Activated CD8-positive, alpha-beta memory T cell treated with anti-CD3 and anti-CD28 coated beads for 1 hour (primary cell): ENCODE measurements at regions not wholly inside any gene's neighbourhood (a gene's known extent, or its start where the extent isn't known, plus 50 kb on each side); places are given as distances from the start of the nearest gene placed in this dataset.

Source experiments
- DNase-seq, 2 donors: peaks; one replicate each; pipeline ENCODE4 v3.0.0-alpha.2; 2020; ENCODE audit warnings: low read depth in 1 of 2; ENCODE audit errors: extremely low read depth in 1 of 2

DNA sequence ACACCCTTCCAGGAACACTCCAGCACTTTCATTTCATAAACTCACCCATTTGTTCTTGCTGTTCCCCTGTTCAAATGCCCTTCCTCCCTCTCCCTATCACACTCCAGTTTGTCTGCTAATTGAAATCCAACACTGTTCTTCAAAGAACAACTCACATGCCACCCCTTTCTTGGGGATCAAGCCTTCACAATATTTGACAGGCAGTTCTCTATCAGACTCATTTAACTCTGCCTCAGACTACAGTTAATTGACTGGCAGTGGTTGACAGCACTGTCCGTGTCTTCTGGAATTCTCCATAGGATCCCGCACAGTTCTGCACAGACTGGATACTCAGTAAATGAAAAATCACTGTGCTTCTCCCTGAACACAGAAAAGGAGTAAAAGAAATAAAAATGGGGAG is 87.8 kb downstream of the PMP22 start:
- DNase-seq = no peak

DNA sequence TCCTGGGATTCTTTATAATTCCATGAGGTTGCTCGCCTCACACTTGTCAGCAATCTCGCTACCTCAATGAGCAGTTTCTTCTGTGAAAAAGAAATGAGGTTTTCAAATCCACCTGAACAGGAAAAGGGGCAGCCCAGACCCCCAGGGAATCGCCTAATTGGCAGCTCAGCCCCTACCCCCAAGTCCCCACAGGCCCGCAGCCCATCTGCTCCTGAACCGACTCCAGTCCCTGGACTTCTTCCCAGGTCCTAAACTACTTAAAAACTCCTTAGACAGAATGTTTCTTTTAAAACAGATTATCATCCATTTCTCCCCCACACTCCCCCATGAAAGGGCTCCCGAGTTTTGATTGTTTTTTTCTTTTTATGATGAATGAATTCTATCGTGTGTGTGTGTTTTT is 89.8 kb downstream of the PMP22 start:
- DNase-seq = no peak

DNA sequence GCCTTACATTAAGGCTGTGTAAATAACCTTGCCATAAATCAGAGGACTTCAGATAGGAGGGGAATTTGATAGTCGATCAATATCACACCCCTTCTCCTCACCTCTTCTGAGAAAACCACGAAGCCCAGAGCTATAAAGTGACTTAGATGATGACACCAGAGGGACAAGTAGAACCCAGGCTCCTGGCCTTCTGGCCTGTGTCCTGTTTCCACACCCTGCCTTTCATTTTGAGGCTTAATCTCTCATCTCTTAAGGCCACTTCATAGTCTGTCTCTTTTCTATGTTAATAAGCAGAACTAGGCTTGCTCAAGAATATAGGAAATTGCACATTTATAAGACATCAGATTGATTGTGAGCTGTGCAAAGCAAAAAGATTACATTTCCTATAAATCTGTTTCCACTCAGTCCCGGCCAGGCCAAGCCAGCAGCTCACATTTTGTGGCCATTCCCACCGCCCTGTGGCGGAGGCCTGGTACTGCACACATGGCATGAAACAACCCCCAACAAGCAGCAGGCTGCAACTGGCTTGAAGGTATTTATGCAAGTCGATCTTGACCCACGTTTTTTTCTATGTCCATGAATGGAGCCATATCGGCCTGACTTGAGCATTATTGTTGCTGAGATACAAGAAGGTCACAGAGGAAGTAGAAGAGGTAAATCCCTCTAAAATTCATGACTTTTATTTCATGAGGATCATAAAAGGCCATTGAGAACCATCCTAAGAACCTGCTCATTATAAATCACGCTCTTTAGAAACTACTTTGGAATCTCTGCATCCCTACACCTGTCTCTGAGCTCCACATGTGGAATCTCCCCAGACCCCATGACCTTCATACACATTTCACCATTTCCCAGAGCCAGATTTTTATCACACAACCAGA is 93.7 kb downstream of the PMP22 start:
- DNase-seq = peak in 1 of 2 donors; percentile 2

DNA sequence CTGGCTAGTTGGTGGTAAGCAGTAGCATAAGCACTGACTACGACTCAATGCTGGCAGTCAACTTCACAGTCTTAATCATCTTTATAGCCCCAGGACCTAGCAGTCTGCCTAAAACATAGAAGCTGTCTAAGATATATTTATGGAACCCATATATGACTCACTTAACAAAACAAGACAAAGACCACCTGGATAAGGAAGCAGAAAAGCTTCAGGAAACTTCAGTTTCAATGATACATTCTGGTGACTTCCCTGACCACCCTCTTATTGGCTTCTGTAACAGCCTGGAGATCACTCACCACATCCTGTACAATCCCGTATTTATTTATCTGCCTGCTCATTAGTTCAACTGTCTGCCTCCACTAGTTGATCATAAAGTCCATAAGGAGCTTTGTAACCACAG is 95.5 kb downstream of the PMP22 start:
- DNase-seq = no peak

DNA sequence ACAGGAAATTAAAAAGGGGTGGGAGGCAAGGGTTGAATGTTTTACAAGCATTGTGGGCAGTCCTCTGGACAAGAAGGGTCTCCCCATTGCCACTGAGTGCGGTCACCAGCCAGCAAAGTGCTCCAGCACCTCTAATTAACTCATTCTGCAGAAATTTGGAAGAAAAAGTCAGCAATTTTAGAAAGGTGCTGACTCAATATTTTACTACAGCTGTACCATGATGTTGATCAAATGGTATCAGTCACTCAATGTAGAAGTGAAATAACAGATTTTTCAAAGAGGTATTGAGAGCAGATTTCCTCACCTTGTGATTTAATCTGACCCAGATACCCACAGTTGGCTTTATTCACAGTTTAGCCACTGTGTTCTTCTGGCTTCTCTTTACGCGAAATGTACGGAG is 96.7 kb downstream of the PMP22 start:
- no peak for DNase-seq

DNA sequence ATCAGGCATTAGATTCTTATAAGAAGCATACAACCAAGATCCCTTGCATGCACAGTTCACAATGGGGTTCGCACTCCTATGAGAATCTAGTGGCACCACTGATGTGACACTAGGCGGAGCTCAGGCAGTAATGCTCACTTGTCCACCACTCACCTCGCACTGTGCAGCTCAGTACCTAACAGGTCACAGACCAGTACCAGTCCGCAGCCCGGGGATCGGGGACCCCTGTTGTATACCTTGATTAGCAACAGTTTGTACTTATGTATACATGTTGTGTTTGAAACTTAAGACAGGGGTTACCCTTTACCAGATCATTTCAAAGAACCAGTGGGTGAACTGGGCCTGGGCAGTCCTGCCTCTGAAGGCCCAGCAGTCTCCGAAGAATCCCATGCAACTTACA is 103.7 kb downstream of the PMP22 start:
- no peak for DNase-seq

DNA sequence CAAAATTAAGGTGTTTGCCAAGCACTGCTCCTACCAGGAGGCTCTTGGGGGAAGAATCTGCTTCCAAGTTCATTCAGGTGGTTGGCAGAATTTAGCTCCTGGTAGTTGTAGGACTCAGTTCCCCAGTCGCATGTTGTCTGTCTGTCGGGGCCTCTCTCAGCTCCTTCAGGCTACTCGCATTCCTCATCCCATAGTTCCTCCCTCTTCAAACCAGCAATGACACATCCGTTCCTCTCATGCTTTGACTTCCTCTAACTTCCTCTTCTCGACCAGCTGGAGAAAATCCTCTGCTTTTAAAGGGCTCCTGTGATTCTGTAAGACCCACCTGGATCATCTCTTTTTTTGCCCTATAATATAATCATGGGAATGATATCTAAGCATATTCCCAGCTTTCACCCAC is 108.1 kb downstream of the PMP22 start:
- DNase-seq = no peak

DNA sequence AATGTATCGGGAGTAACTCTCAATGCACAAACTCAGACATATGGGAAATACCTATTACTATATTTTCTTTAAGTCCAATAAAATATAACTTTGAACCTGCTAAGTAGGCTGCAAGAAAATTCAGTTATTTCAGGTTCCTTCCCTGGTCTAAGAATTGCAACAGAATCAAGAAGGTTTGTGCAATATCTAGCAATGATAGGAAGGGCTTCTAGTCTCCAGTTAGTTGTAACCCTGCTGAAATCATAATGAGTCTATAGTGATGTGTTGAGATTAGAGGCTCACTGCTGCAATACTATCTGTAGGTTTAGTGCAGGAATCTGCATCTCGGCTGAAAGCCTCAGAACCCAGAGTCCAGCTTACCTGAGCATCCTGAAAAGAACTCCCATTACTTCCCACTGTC is 110.5 kb downstream of the PMP22 start:
- no peak for DNase-seq

DNA sequence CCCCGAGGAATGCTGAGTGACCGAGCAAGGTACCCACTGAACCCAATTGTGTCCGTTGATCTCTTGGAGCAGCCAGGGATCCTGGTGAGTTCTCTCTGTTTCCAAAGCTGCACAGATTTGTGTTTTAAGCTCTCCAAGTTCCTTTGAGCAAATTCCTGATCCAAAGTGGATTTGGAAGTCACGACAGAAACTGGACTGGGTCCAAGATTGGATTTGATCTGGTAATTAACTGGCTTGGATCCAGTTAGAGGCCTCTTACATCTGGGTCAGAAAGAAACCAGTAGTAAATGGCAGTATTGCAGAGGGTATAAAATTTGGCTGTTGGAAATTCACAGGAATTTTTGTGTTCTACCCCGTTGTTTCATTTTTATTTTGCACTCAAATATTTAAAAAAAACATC is 119.5 kb downstream of the PMP22 start:
- DNase-seq = no peak

DNA sequence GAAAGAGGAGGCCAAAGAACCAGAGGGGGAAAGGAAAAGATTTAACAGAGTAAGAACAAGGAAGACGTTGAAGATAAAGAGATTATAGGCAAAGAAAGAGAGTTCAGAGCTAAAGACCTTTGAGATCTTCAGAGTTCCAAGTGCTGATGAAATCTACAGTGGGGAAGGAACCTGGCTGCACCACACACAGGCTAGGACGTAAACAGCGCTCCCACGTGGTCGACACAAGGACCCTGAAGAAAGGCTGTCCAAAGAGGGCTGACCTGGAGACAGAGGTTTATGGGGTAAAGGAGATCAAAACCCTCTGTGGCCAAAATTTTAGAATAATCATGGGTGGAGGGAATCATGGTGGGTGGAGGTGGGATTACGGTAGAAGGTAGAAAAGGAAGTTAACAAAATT is 121.6 kb downstream of the PMP22 start:
- DNase-seq = no peak

DNA sequence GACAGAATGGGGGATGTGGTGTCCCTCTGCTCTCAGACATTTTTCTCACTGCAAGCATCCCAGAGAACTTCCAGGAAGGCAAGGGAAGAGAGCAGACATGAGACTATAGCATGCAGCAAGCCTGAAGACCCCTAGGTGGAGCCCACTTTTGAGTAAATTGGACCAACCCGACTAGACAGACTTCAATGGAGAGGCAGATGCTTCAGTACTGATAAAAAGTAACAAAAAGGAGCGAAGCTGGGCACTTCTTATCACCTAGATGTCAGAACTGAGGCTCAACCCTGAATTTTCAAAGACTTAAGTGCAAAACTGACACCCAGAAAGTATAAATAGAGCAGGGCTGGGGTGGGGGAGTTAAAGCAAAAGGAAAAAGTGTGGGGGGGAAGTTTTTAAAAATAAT is 130.8 kb downstream of the PMP22 start:
- DNase-seq = no peak

DNA sequence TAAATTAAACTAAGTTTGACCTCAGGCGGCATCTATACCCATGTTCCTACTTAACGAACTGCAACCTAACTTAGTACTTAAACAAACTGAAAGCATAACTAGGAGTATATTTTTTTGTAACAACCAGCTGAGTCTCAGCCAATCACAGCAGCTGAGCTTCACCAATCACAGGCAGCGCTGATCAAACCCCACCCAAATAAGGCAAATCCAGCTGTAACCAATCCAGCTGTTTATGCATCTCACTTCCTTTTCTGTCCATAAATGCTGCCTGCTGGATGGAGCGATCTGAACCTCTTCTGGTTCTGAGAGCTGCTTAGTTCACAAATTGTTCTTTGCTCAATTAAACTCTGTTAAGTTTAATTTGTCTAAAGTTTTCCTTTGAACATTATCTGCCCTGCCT is 131.3 kb downstream of the PMP22 start:
- no peak for DNase-seq

DNA sequence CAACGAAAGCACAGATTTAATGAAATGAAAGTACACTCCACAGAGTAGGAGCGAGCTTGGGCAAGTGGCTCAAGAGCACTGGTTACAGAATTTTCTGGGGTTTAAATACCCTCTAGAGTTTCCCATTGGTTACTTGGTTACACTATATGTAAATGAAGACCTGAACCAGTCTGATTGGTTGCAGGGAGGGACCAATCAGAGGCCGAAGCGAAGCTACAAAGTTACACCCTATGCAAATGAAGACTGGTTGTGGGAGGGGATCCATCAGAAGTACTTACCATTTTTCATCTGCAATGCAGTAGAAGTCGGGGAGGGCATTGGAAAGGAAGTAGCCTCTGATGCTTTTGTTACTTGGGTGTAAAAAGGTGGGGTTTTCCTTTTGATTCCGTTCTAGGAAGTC is 132.0 kb downstream of the PMP22 start:
- no peak for DNase-seq

DNA sequence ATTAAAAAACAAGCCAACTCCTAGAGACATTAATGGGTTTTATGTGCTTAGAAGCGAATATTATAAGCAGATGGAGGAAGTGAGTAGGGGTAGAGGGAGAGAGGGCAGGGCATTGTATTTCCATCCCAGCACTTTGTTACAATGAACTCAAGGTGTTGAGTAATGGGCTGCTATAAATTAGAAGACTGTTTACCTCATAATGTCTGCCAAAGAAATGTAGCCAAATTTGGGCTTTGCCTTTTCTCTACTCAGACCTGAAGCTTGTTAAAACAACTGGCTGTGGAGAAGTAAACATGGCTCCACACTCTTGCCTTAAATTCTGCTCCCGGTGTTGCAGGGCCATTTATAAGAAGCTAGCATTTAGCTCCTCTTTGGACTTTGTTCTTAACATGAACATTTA is 134.7 kb downstream of the PMP22 start:
- no peak for DNase-seq

DNA sequence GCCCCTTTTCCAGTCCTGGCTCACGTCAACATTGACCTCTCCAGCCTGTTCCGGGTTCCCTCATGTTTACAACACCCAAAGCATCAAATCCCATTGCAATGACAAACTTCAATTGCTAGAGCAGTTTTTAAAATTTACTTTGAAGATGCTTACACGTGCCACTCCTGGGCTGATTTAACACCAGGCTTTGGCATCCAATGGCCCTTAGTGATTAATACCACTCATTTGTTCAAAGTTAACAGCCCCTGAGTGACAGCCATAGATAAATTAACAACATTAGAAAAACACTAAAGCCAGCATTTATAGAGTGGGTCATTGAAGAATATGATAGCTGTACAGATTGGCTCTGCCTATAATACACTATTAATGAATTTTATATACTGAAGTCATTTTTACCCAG is 135.1 kb downstream of the PMP22 start:
- DNase-seq = no peak

DNA sequence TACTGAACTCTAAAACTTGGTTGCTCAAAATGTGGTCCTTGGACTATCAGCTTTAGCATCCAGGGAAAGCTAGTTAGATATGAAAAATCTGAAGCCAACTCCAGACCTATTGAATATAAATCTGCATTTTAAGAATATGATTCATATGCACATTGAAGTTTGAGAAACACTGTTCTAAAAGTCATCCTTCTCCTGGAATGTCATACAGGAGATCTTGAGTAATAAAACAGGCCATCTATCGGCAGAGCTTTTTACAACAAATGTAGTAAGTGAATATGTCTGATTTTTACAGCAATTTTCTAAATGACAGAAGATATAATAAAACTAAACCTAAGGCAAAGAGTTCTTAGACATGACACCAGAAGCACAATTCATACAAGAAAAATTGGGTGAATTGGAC is 140.4 kb downstream of the PMP22 start:
- no peak for DNase-seq

DNA sequence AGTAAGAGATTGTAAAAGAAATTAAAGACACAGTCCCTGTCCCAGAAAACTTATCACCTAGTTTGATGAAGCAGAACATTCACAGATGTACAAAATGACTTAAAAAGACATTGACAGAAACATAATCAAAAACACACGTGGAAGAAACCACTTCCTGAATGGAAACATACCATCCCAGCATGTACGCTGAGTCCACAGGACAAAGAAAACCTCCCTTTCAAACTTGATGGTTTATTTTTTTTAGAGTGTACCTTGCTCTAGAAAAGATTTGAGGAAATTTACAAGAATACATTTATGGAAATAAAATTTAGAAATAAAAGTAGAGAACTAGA is 140.9 kb downstream of the PMP22 start:
- no peak for DNase-seq

DNA sequence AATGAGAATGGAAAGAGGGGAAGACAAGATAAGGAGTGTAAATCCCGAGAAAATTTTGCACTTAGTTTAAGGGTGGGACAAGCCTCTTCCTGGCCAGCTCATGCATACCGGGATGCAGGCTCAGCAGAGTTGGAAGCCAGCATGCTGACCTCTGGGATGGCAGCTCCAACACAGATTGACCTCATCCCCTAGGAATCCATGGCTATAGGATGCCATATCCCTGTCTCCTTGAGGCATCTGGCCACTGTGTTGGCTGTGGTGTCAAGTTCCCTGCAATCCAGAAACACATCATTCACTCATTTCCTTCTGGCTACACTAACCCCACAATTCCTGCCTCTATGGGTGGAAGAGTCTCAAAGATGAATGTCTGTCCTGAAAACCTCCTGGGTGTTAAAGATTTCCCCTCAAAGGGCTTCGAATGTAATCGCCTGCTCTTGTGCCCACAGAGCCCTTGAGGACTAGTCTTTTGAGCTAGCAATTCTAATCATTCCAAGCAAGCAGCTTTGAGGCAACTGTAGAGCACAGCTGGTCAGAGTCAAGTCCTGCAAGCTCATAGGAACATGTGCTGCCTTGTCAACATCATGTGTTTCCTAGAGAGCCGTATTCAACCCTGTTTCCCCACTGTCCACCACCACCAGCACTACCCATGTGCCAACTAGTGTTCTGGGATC is 141.4 kb downstream of the PMP22 start:
- no peak for DNase-seq

DNA sequence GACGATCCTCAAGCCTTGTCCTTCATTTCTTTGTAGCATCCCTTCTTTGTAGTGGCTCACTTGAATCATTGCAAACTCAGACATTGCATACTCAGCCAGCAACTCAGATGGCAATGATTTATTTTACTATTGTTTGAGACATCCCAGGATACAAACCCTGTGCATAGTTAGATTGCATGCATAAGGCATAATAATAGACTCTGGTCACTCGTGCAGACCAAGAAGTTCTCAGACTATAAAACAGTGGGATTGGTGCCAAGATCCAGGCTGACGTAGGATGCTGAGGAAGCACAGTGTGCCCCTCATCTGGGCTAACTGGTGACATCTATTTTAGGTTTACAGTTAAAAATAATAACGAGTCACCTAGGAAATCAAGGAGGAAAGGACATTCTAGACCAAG is 142.3 kb downstream of the PMP22 start:
- no peak for DNase-seq

DNA sequence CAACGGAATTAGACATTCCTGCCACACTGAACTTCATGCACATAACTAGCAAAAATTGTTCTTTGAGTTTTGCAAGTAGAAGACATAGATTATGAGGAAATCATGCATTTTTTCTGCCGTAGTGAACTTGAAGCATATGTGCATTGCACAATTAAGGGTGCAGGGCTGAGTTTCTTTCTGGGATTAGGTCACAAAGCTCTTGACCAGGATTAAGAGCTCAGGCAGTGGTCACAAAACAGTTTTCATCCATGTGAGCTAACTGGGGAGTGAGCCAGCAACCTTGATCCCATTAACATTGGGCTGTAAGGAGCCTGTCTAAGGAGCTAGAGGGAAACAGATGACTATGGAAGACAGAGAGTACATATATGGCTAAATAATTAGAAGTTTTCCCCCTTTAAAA is 143.7 kb downstream of the PMP22 start:
- DNase-seq = no peak

DNA sequence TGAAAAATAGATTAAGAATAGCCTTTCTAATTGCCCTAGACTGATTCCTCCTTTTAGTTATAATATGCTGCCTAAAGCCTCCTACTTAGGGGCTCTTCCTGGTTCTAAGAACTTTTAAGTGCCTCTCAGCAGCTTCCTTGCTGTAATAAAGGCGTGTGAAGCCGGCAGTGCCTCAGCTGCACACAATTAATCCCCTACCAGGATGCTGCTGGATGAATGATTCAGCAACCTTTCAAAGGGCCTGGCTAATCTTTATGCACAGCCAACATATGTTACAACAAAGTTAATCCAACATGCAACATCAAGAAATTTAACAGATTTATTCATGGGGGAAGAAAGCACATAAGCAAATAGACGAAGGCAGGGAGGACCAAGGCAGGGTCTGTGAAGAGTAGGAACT is 145.2 kb downstream of the PMP22 start:
- no peak for DNase-seq

DNA sequence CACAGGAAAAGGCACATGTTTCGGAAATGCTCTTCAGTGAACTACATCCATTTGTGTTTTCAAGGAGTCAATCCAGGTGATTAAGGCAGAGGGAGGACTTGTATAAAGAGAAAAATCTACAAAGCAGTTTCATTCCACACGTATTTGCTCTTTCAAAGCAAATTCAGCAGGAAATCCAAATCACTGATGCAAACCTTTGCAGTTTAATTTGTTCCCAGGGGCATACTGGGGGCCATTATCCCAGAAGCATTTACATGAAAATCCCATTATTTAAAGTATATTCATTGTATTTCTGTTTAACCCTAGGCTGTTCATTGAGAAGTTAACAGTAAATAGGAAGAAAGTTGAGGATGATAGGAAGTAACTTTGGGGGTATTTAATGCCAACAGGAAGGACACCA is 147.9 kb downstream of the PMP22 start:
- no peak for DNase-seq
